Trophoblast cell (in vitro differentiated cells and primary cell): ENCODE measurements at regions not wholly inside any gene's neighbourhood (a gene's known extent, or its start where the extent isn't known, plus 50 kb on each side); places are given as distances from the start of the nearest gene placed in this dataset.

Experiments
- DNase-seq, 2 donors: peaks; one replicate each; pipeline ENCODE4 v3.0.0-alpha.2; 2016
- H2AFZ ChIP-seq: 2 replicates; pipeline ENCODE4 v1.6.1; 2013; ENCODE audit warnings: low read length, moderate library complexity, mild to moderate bottlenecking; ENCODE audit not compliant: insufficient read depth, poor library complexity
- H2AK5ac ChIP-seq: 2 replicates; pipeline ENCODE4 v1.6.1; 2013; ENCODE audit warnings: mild to moderate bottlenecking, low read length
- H2BK120ac ChIP-seq: 2 replicates; pipeline ENCODE4 v1.6.1; 2013; ENCODE audit warnings: low read length, mild to moderate bottlenecking, moderate library complexity; ENCODE audit not compliant: insufficient read depth, poor library complexity
- H2BK12ac ChIP-seq: 2 replicates; pipeline ENCODE4 v1.6.1; 2013; ENCODE audit warnings: mild to moderate bottlenecking, low read length, moderate library complexity
- H2BK5ac ChIP-seq: 2 replicates; pipeline ENCODE4 v1.6.1; 2013; ENCODE audit warnings: low read length, low read depth, moderate library complexity, mild to moderate bottlenecking; ENCODE audit not compliant: poor library complexity
- H3K14ac ChIP-seq: 2 replicates; pipeline ENCODE4 v1.6.1; 2013; ENCODE audit warnings: mild to moderate bottlenecking, low read length
- H3K18ac ChIP-seq: 2 replicates; pipeline ENCODE4 v1.6.1; 2013; ENCODE audit warnings: mild to moderate bottlenecking, low read length
- H3K23ac ChIP-seq: 2 replicates; pipeline ENCODE4 v1.6.1; 2013; ENCODE audit warnings: low read length
- H3K27ac ChIP-seq: 2 replicates; pipeline ENCODE4 v1.5.1; 2013; ENCODE audit warnings: low read depth, mild to moderate bottlenecking, inconsistent platforms, low read length, moderate library complexity
- H3K27me3 ChIP-seq: 2 replicates; pipeline ENCODE4 v1.6.1; 2013; ENCODE audit warnings: inconsistent platforms, mild to moderate bottlenecking, low read length, moderate library complexity; ENCODE audit not compliant: insufficient read depth
- H3K36me3 ChIP-seq, 2 experiments: 1 replicate in 1 of 2; 2 replicates in 1 of 2; pipeline ENCODE4 v1.6.1; 2013; ENCODE audit warnings: low read length in 2 of 2, mild to moderate bottlenecking in 2 of 2, moderate library complexity in 1 of 2; ENCODE audit not compliant: insufficient read depth in 2 of 2, control insufficient read depth in 1 of 2
- H3K4ac ChIP-seq: 2 replicates; pipeline ENCODE4 v1.6.1; 2013; ENCODE audit warnings: low read depth, mild to moderate bottlenecking, low read length, moderate library complexity
- H3K4me1 ChIP-seq, 2 experiments: 1 replicate in 1 of 2; 2 replicates in 1 of 2; pipeline ENCODE4 v1.6.1; 2013; ENCODE audit warnings: low read length in 2 of 2, mild to moderate bottlenecking in 2 of 2, moderate library complexity in 1 of 2; ENCODE audit not compliant: insufficient read depth in 2 of 2, control insufficient read depth in 1 of 2
- H3K4me2 ChIP-seq: 2 replicates; pipeline ENCODE4 v1.6.1; 2013; ENCODE audit warnings: inconsistent platforms, mild to moderate bottlenecking, low read length, moderate library complexity
- H3K4me3 ChIP-seq: 2 replicates; pipeline ENCODE4 v1.5.1; 2013; ENCODE audit warnings: mild to moderate bottlenecking, low read depth, low read length, inconsistent platforms
- H3K79me1 ChIP-seq: one replicate; pipeline ENCODE4 v1.6.1; 2013; ENCODE audit warnings: low read length
- H3K79me2 ChIP-seq: 2 replicates; pipeline ENCODE4 v1.6.1; 2013; ENCODE audit warnings: low read length, mild to moderate bottlenecking; ENCODE audit not compliant: control insufficient read depth, insufficient read depth, poor library complexity
- H3K9ac ChIP-seq: 2 replicates; pipeline ENCODE4 v1.6.1; 2013; ENCODE audit warnings: mild to moderate bottlenecking, low read length
- H3K9me3 ChIP-seq: 2 replicates; pipeline ENCODE4 v1.6.1; 2013; ENCODE audit warnings: low read depth, mild to moderate bottlenecking, control low read depth, inconsistent platforms, low read length; ENCODE audit not compliant: insufficient read depth
- H4K12ac ChIP-seq: 2 replicates; pipeline ENCODE4 v1.6.1; 2013; ENCODE audit warnings: low read depth, mild to moderate bottlenecking, low read length, moderate library complexity
- H4K8ac ChIP-seq: 2 replicates; pipeline ENCODE4 v1.6.1; 2013; ENCODE audit warnings: low read depth, mild to moderate bottlenecking, low read length, moderate library complexity
- H4K91ac ChIP-seq: one replicate; pipeline ENCODE4 v1.6.1; 2013; ENCODE audit warnings: low read depth, mild to moderate bottlenecking, low read length, moderate library complexity
- WGBS: extraction: QIAGEN DNeasy Blood & Tissue Kit; methylation state at CpG from one replicate; pipeline ENCODE4 v1.1.7; 2013; ENCODE audit warnings: missing lambda C conversion rate; ENCODE audit not compliant: insufficient read length, insufficient coverage; ENCODE audit errors: extremely low coverage; 5-methylcytosine and 5-hydroxymethylcytosine counted together

- no CpG with 5 or more reads among the region's 4 CpGs for WGBS
- Histone ChIP-seq H3K18ac (no peak overlapping the region), H3K14ac (no peak overlapping the region), H2AK5ac (no peak overlapping the region), H3K4me2 (no peak overlapping the region), H3K4ac (no peak overlapping the region), H3K4me1 (peaks cover 0 to 3% of the 10 kb centered on the region in 2 experiments), H3K79me1 (no peaks in the 10 kb centered on the region), H4K8ac (no peak overlapping the region), H3K4me3 (no peak overlapping the region), H4K12ac (no peak overlapping the region), H2AFZ (no peak overlapping the region), H3K27me3 (no peaks in the 10 kb centered on the region), H3K9me3 (no peaks in the 10 kb centered on the region), H3K23ac (no peak overlapping the region), H4K91ac (no peak overlapping the region), H3K27ac (no peak overlapping the region), H2BK5ac (no peak overlapping the region), H3K9ac (no peak overlapping the region), H3K36me3 (no peaks in the 10 kb centered on the region), H2BK120ac (no peak overlapping the region), H3K79me2 (no peaks in the 10 kb centered on the region), H2BK12ac (no peak overlapping the region)
- DNase-seq = no peak
Observed at GRCh38 chr12:90257927-90258624, 549.4 kb upstream of the ATP2B1 start.

- no peaks in the 10 kb centered on the region for H3K79me1 ChIP-seq
Observed at GRCh38 chr12:90254796-90255195, 546.2 kb upstream of the ATP2B1 start.

GRCh38 chr12:90253674-90254181 is 545.1 kb upstream of the ATP2B1 start:
- Histone ChIP-seq H2AK5ac (no peak overlapping the region), H3K18ac (no peak overlapping the region), H2BK12ac (no peak overlapping the region), H3K14ac (no peak overlapping the region), H4K8ac (no peak overlapping the region), H4K12ac (no peak overlapping the region), H3K23ac (no peak overlapping the region), H3K27ac (no peak overlapping the region), H2BK5ac (no peak overlapping the region), H3K4ac (no peak overlapping the region), H3K79me2 (no peaks in the 10 kb centered on the region), H3K4me1 (peaks cover 0 to 5% of the 10 kb centered on the region in 2 experiments), H3K36me3 (no peaks in the 10 kb centered on the region), H3K9ac (no peak overlapping the region), H3K4me2 (no peak overlapping the region), H2AFZ (no peak overlapping the region), H3K27me3 (no peaks in the 10 kb centered on the region), H3K4me3 (no peak overlapping the region), H3K79me1 (no peaks in the 10 kb centered on the region), H3K9me3 (no peaks in the 10 kb centered on the region), H4K91ac (no peak overlapping the region), H2BK120ac (no peak overlapping the region)
- WGBS = no CpG with 5 or more reads among the region's 8 CpGs
- DNase-seq = peak; percentile 81 to 85

More at GRCh38 chr12:90254796-90255195, 546.2 kb upstream of the ATP2B1 start:
- H2BK5ac ChIP-seq = no peak overlapping the region
- no peaks in the 10 kb centered on the region for H3K79me2 ChIP-seq
- no peaks in the 10 kb centered on the region for H3K36me3 ChIP-seq
- no peak overlapping the region for H3K23ac ChIP-seq
- H2AK5ac ChIP-seq = no peak overlapping the region
- no peak overlapping the region for H3K4ac ChIP-seq
- H3K4me1 ChIP-seq = peaks cover 0 to 5% of the 10 kb centered on the region in 2 experiments
- no peak overlapping the region for H3K14ac ChIP-seq
- no peak overlapping the region for H3K27ac ChIP-seq
- no peak overlapping the region for H2AFZ ChIP-seq
- H3K4me2 ChIP-seq = no peak overlapping the region
- DNase-seq = no peak
- no peak overlapping the region for H2BK120ac ChIP-seq
- no peaks in the 10 kb centered on the region for H3K9me3 ChIP-seq
- no peak overlapping the region for H2BK12ac ChIP-seq
- no peak overlapping the region for H3K4me3 ChIP-seq
- H3K27me3 ChIP-seq = no peaks in the 10 kb centered on the region
- no peak overlapping the region for H4K12ac ChIP-seq
- H3K18ac ChIP-seq = no peak overlapping the region
- no peak overlapping the region for H4K8ac ChIP-seq
- no peak overlapping the region for H3K9ac ChIP-seq
- no peak overlapping the region for H4K91ac ChIP-seq

DNA sequence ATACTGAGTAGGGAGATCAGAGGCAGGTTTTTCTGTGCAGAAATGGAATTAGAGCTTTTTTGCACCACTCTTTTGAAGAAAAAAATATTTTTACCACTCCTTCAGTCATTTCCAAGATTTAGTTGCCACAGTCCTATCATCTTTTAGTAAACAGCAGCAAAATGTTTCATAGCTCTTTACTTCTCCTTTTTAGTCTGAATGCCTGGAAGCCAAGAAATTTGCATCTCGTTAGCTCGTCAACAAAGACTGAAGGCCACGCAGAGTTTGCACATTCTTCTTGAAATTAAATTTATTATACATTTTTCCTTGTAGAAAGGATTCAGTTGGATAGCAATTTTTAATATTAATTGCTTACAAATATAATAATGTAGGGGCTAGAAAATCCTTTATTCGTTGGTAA is 544.5 kb upstream of the ATP2B1 start:
- Histone ChIP-seq H3K27me3 (no peaks in the 10 kb centered on the region), H3K9me3 (no peaks in the 10 kb centered on the region), H4K91ac (no peak overlapping the region), H2BK120ac (no peak overlapping the region), H2BK12ac (no peak overlapping the region), H2AK5ac (no peak overlapping the region), H3K27ac (no peak overlapping the region), H3K4me1 (peaks cover 0 to 5% of the 10 kb centered on the region in 2 experiments), H3K23ac (no peak overlapping the region), H3K36me3 (no peaks in the 10 kb centered on the region), H3K79me1 (no peaks in the 10 kb centered on the region), H3K79me2 (no peaks in the 10 kb centered on the region), H3K4ac (no peak overlapping the region), H2AFZ (no peak overlapping the region), H3K9ac (no peak overlapping the region), H3K4me3 (no peak overlapping the region), H3K14ac (no peak overlapping the region), H2BK5ac (no peak overlapping the region), H4K12ac (no peak overlapping the region), H3K18ac (no peak overlapping the region), H3K4me2 (no peak overlapping the region), H4K8ac (no peak overlapping the region)
- no peak for DNase-seq
- no CpG with 5 or more reads among the region's 4 CpGs for WGBS
